OCI-LY3 (cell line): ENCODE measurements at regions not wholly inside any gene's neighbourhood (a gene's known extent, or its start where the extent isn't known, plus 50 kb on each side); places are given as distances from the start of the nearest gene placed in this dataset.

Source experiments
- H2AFZ ChIP-seq: fragments of 200-600, 300-600 bp; shearing (Covaris generic); 2 replicates; pipeline ENCODE4 v1.6.0; 2014; ENCODE audit warnings: antibody characterized with exemption, low read depth, low read length
- H3K27ac ChIP-seq: fragments of 200-600, 300-600 bp; sonication (generic); 2 replicates; pipeline ENCODE4 v1.5.1; 2014; ENCODE audit warnings: mild to moderate bottlenecking, low read length, moderate library complexity, mixed read lengths
- H3K27me3 ChIP-seq: fragments of 200-600, 300-600 bp; sonication (generic); 2 replicates; pipeline ENCODE4 v1.6.1; 2014; ENCODE audit warnings: low read depth, low read length, mixed read lengths
- H3K36me3 ChIP-seq: fragments of 200-600, 300-600 bp; sonication (generic); replicated peaks from 2 replicates; pipeline ENCODE3; 2014; ENCODE audit warnings: low read depth, low read length, mixed read lengths
- H3K4me1 ChIP-seq: fragments of 300-600, 200-600 bp; sonication (generic); 2 replicates; pipeline ENCODE4 v1.6.1; 2014; ENCODE audit warnings: low read length, mixed read lengths
- H3K4me2 ChIP-seq: fragments of 200-600, 300-600 bp; sonication (generic); 2 replicates; pipeline ENCODE4 v1.6.1; 2014; ENCODE audit warnings: low read length, mixed read lengths
- H3K4me3 ChIP-seq: fragments of 300-600, 200-600 bp; sonication (generic); 2 replicates; pipeline ENCODE4 v1.5.1; 2014; ENCODE audit warnings: antibody characterized with exemption, mild to moderate bottlenecking, low read length, moderate library complexity
- H3K79me2 ChIP-seq: fragments of 300-600, 200-600 bp; shearing (Covaris generic); 2 replicates; pipeline ENCODE4 v1.6.1; 2014; ENCODE audit warnings: mild to moderate bottlenecking, low read length, mixed read lengths
- H3K9ac ChIP-seq: fragments of 300-600, 200-600 bp; shearing (Covaris generic); 2 replicates; pipeline ENCODE4 v1.6.0; 2014; ENCODE audit warnings: mild to moderate bottlenecking, low read length, moderate library complexity
- H3K9me3 ChIP-seq: fragments of 200-600, 300-600 bp; shearing (Covaris generic); 2 replicates; pipeline ENCODE4 v1.6.1; 2014; ENCODE audit warnings: low read length, mixed read lengths; ENCODE audit not compliant: insufficient read depth
- H4K20me1 ChIP-seq: fragments of 200-600, 300-600 bp; sonication (generic); 2 replicates; pipeline ENCODE4 v1.6.1; 2016; ENCODE audit warnings: low read length, mixed read lengths; ENCODE audit not compliant: insufficient read depth
- CTCF ChIP-seq: fragments of 200-600, 300-600 bp; sonication (generic); IDR thresholded peaks from 2 replicates; pipeline ENCODE4 v1.5.1; 2014; ENCODE audit warnings: antibody characterized with exemption, low read length, low read depth
- EZH2phosphoT487 ChIP-seq: fragments of 200-600 bp; shearing (Covaris generic); IDR thresholded peaks from 2 replicates; pipeline ENCODE4 v1.6.1; 2018; ENCODE audit warnings: antibody characterized with exemption, mixed run types, low read depth

GRCh38 chr2:187879491-187879890, 325.3 kb upstream of the TFPI start:
- H3K4me3 ChIP-seq = no peak overlapping the region
- TF ChIP-seq EZH2phosphoT487 (no peak), CTCF (no peak)
- H3K4me2 ChIP-seq = no peak overlapping the region
- H3K9ac ChIP-seq = no peak overlapping the region
- no peaks in the 10 kb centered on the region for H3K79me2 ChIP-seq
- H4K20me1 ChIP-seq = no peaks in the 10 kb centered on the region
- no peaks in the 10 kb centered on the region for H3K27me3 ChIP-seq
- no peak overlapping the region for H2AFZ ChIP-seq
- H3K9me3 ChIP-seq = no peaks in the 10 kb centered on the region
- no peaks in the 10 kb centered on the region for H3K36me3 ChIP-seq
- H3K4me1 ChIP-seq = no peaks in the 10 kb centered on the region
- no peak overlapping the region for H3K27ac ChIP-seq

- TF ChIP-seq CTCF = no peak
- TF ChIP-seq EZH2phosphoT487 = no peak
These were observed 329.8 kb upstream of the TFPI start for GRCh38 chr2:187884003-187884402.

GRCh38 chr2:187890690-187891089, 336.5 kb upstream of the TFPI start:
- Histone ChIP-seq H3K36me3 (no peaks in the 10 kb centered on the region), H3K79me2 (no peaks in the 10 kb centered on the region), H4K20me1 (no peaks in the 10 kb centered on the region), H3K9ac (no peak overlapping the region), H3K27ac (no peak overlapping the region), H2AFZ (0 out of 2 replicates have a peak overlapping the region, but pooled peaks have one; percentile 60), H3K4me2 (peak overlapping the region; percentile 20), H3K9me3 (no peaks in the 10 kb centered on the region), H3K4me1 (peaks cover 8% of the 10 kb centered on the region), H3K4me3 (no peak overlapping the region), H3K27me3 (no peaks in the 10 kb centered on the region)
- TF ChIP-seq EZH2phosphoT487 = no peak
- TF ChIP-seq CTCF = no peak

More at GRCh38 chr2:187884003-187884402, 329.8 kb upstream of the TFPI start:
- H3K4me3 ChIP-seq = no peak overlapping the region
- no peak overlapping the region for H3K27ac ChIP-seq
- no peaks in the 10 kb centered on the region for H3K36me3 ChIP-seq
- H3K9me3 ChIP-seq = no peaks in the 10 kb centered on the region
- H3K27me3 ChIP-seq = no peaks in the 10 kb centered on the region
- H3K9ac ChIP-seq = no peak overlapping the region
- no peak overlapping the region for H2AFZ ChIP-seq
- H3K4me2 ChIP-seq = no peak overlapping the region
- no peaks in the 10 kb centered on the region for H3K4me1 ChIP-seq
- H4K20me1 ChIP-seq = no peaks in the 10 kb centered on the region
- no peaks in the 10 kb centered on the region for H3K79me2 ChIP-seq

GRCh38 chr2:187900021-187900420, 345.8 kb upstream of the TFPI start:
- H3K9me3 ChIP-seq = no peaks in the 10 kb centered on the region
- no peaks in the 10 kb centered on the region for H3K79me2 ChIP-seq
- no peaks in the 10 kb centered on the region for H4K20me1 ChIP-seq
- no peaks in the 10 kb centered on the region for H3K4me1 ChIP-seq
- TF ChIP-seq CTCF (no peak), EZH2phosphoT487 (no peak)
- H3K4me3 ChIP-seq = no peak overlapping the region
- no peak overlapping the region for H3K4me2 ChIP-seq
- H3K36me3 ChIP-seq = no peaks in the 10 kb centered on the region
- H3K27me3 ChIP-seq = no peaks in the 10 kb centered on the region
- H3K9ac ChIP-seq = no peak overlapping the region
- H2AFZ ChIP-seq = no peak overlapping the region
- no peak overlapping the region for H3K27ac ChIP-seq
